ENCODE measurements at regions not wholly inside any gene's neighbourhood (a gene's known extent, or its start where the extent isn't known, plus 50 kb on each side); places are given as distances from the start of the nearest gene placed in this dataset.

GRCh38 chr14:83993545-83993944 is 1536.4 kb upstream of the FLRT2 start:
- TF ChIP-seq GABPA (IDR thresholded peaks at IDR 0.05; ENCODE audit: low read depth) (no peak), CTCF (IDR thresholded peaks at IDR 0.05; ENCODE audit: insufficient read depth, low read length) (no peak)
